IPS DF 6.9 (cell line): ENCODE measurements at regions not wholly inside any gene's neighbourhood (a gene's known extent, or its start where the extent isn't known, plus 50 kb on each side); places are given as distances from the start of the nearest gene placed in this dataset.

Experiments
- DNase-seq: peaks from one replicate; pipeline ENCODE4 v3.0.0-alpha.2; 2013; ENCODE audit warnings: low read depth, low spot score
- H3K27ac ChIP-seq: one replicate; pipeline ENCODE4 v1.5.1; 2013; ENCODE audit warnings: low read length, control low read depth
- H3K27me3 ChIP-seq: 2 replicates; pipeline ENCODE4 v1.6.1; 2013; ENCODE audit warnings: mild to moderate bottlenecking, low read length; ENCODE audit not compliant: control insufficient read depth, insufficient read depth
- H3K36me3 ChIP-seq: 2 replicates; pipeline ENCODE4 v1.6.1; 2013; ENCODE audit warnings: low read length; ENCODE audit not compliant: control insufficient read depth, insufficient read depth
- H3K4me1 ChIP-seq: 2 replicates; pipeline ENCODE4 v1.6.1; 2013; ENCODE audit warnings: low read length; ENCODE audit not compliant: control insufficient read depth, insufficient read depth
- H3K4me3 ChIP-seq: 2 replicates; pipeline ENCODE4 v1.5.1; 2013; ENCODE audit warnings: mild to moderate bottlenecking, low read length
- H3K9me3 ChIP-seq: 2 replicates; pipeline ENCODE4 v1.6.1; 2013; ENCODE audit warnings: low read length, inconsistent platforms; ENCODE audit not compliant: control insufficient read depth, insufficient read depth
- WGBS: extraction: QIAGEN DNeasy Blood & Tissue Kit; methylation state at CpG from one replicate; pipeline ENCODE4 v1.1.7; 2013; ENCODE audit warnings: mixed read lengths, missing lambda C conversion rate; ENCODE audit not compliant: insufficient read length, insufficient coverage; 5-methylcytosine and 5-hydroxymethylcytosine counted together

GRCh38 chr5:84831701-84832100, 447.0 kb upstream of the EDIL3 start:
- no CpG with 5 or more reads among the region's 1 CpG for WGBS
- Histone ChIP-seq H3K27me3 (no peaks in the 10 kb centered on the region), H3K4me1 (no peaks in the 10 kb centered on the region), H3K27ac (no peak overlapping the region), H3K4me3 (no peak overlapping the region), H3K9me3 (0 out of 2 replicates have a peak, but pooled peaks cover 2% of the 10 kb centered on the region), H3K36me3 (0 out of 2 replicates have a peak, but pooled peaks cover 3% of the 10 kb centered on the region)
- DNase-seq: no peak

GRCh38 chr5:84830265-84830664, 445.6 kb upstream of the EDIL3 start:
- no peak for DNase-seq
- Histone ChIP-seq H3K27me3 (no peaks in the 10 kb centered on the region), H3K4me3 (no peak overlapping the region), H3K9me3 (0 out of 2 replicates have a peak, but pooled peaks cover 2% of the 10 kb centered on the region), H3K36me3 (0 out of 2 replicates have a peak, but pooled peaks cover 3% of the 10 kb centered on the region), H3K27ac (no peak overlapping the region), H3K4me1 (no peaks in the 10 kb centered on the region)
- no CpG with 5 or more reads among the region's 28 CpGs for WGBS

- WGBS: no CpG with 5 or more reads among the region's 1 CpG
- DNase-seq: no peak
- no peaks in the 10 kb centered on the region for H3K9me3 ChIP-seq
- H3K4me1 ChIP-seq: no peaks in the 10 kb centered on the region
- H3K4me3 ChIP-seq: no peak overlapping the region
- H3K27me3 ChIP-seq: no peaks in the 10 kb centered on the region
- no peak overlapping the region for H3K27ac ChIP-seq
- 0 out of 2 replicates have a peak, but pooled peaks cover 2% of the 10 kb centered on the region for H3K36me3 ChIP-seq
Measured at GRCh38 chr5:84825606-84826005, 440.9 kb upstream of the EDIL3 start.

GRCh38 chr5:84821924-84822323, 437.2 kb upstream of the EDIL3 start:
- no peak for DNase-seq
- H3K27ac ChIP-seq: no peak overlapping the region
- no CpG with 5 or more reads among the region's 3 CpGs for WGBS

GRCh38 chr5:84817953-84818352, 433.3 kb upstream of the EDIL3 start:
- no peak for DNase-seq
- Histone ChIP-seq H3K4me3 (no peak overlapping the region), H3K36me3 (no peaks in the 10 kb centered on the region), H3K27ac (no peak overlapping the region), H3K4me1 (no peaks in the 10 kb centered on the region), H3K9me3 (no peaks in the 10 kb centered on the region), H3K27me3 (no peaks in the 10 kb centered on the region)
- WGBS: no CpG with 5 or more reads among the region's 5 CpGs

More at GRCh38 chr5:84821924-84822323, 437.2 kb upstream of the EDIL3 start:
- Histone ChIP-seq H3K4me1 (no peaks in the 10 kb centered on the region), H3K9me3 (no peaks in the 10 kb centered on the region), H3K36me3 (no peaks in the 10 kb centered on the region), H3K27me3 (no peaks in the 10 kb centered on the region), H3K4me3 (no peak overlapping the region)

- Histone ChIP-seq H3K9me3 (no peaks in the 10 kb centered on the region), H3K27ac (no peak overlapping the region), H3K27me3 (no peaks in the 10 kb centered on the region), H3K36me3 (no peaks in the 10 kb centered on the region), H3K4me3 (no peak overlapping the region), H3K4me1 (no peaks in the 10 kb centered on the region)
- WGBS: no CpG with 5 or more reads among the region's 4 CpGs
- no peak for DNase-seq
Measured at GRCh38 chr5:84816746-84817547, 432.3 kb upstream of the EDIL3 start.

- Histone ChIP-seq H3K27ac (no peak overlapping the region), H3K9me3 (no peaks in the 10 kb centered on the region), H3K4me3 (no peak overlapping the region), H3K27me3 (no peaks in the 10 kb centered on the region), H3K36me3 (no peaks in the 10 kb centered on the region), H3K4me1 (no peaks in the 10 kb centered on the region)
- no peak for DNase-seq
- no CpG with 5 or more reads among the region's 1 CpG for WGBS
Measured at GRCh38 chr5:84816160-84816559, 431.5 kb upstream of the EDIL3 start.

GRCh38 chr5:84805473-84805872, 420.8 kb upstream of the EDIL3 start:
- Histone ChIP-seq H3K4me1 (no peaks in the 10 kb centered on the region), H3K27me3 (no peaks in the 10 kb centered on the region), H3K9me3 (no peaks in the 10 kb centered on the region), H3K4me3 (no peak overlapping the region), H3K36me3 (no peaks in the 10 kb centered on the region), H3K27ac (no peak overlapping the region)
- no peak for DNase-seq

GRCh38 chr5:84796399-84796798, 411.7 kb upstream of the EDIL3 start:
- Histone ChIP-seq H3K9me3 (no peaks in the 10 kb centered on the region), H3K27me3 (no peaks in the 10 kb centered on the region), H3K27ac (no peak overlapping the region), H3K36me3 (no peaks in the 10 kb centered on the region), H3K4me3 (no peak overlapping the region), H3K4me1 (no peaks in the 10 kb centered on the region)
- WGBS: no CpG with 5 or more reads among the region's 8 CpGs
- DNase-seq: no peak

GRCh38 chr5:84794486-84795035, 409.9 kb upstream of the EDIL3 start:
- Histone ChIP-seq H3K4me3 (no peak overlapping the region), H3K9me3 (no peaks in the 10 kb centered on the region), H3K36me3 (no peaks in the 10 kb centered on the region), H3K4me1 (no peaks in the 10 kb centered on the region), H3K27ac (no peak overlapping the region), H3K27me3 (no peaks in the 10 kb centered on the region)
- DNase-seq: no peak
- WGBS: no CpG with 5 or more reads among the region's 2 CpGs

GRCh38 chr5:84791730-84792129, 407.1 kb upstream of the EDIL3 start:
- H3K4me1 ChIP-seq: no peaks in the 10 kb centered on the region
- H3K27ac ChIP-seq: no peak overlapping the region
- H3K27me3 ChIP-seq: no peaks in the 10 kb centered on the region
- no peaks in the 10 kb centered on the region for H3K36me3 ChIP-seq
- DNase-seq: no peak
- H3K9me3 ChIP-seq: no peaks in the 10 kb centered on the region
- no peak overlapping the region for H3K4me3 ChIP-seq
- no CpG with 5 or more reads among the region's 3 CpGs for WGBS
